Caco-2 (cell line): ENCODE measurements at regions not wholly inside any gene's neighbourhood (a gene's known extent, or its start where the extent isn't known, plus 50 kb on each side); places are given as distances from the start of the nearest gene placed in this dataset.
"Not testable (repeated sequence)": the region's sequence is repeated elsewhere in the genome, so short reads cannot be mapped to it uniquely, and the experiment has no call there.

ENCODE experiments used
- BruUV-seq: library from RNA; stranded (reverse); fragments of 400-500 nt; replicated peaks from 2 replicates; lab custom pipeline; 2021; lab: Mats Ljungman, UMichigan
- CTCF ChIA-PET: fragments of 300-600 bp; sonication (Branson Sonifier 250); formaldehyde crosslinking; loops from one replicate; lab custom pipeline; 2022; ENCODE audit warnings: antibody characterized with exemption; lab: Charles Lee
- POLR2A ChIA-PET: fragments of 300-600 bp; sonication (Branson Sonifier 250); formaldehyde crosslinking; loops from one replicate; lab custom pipeline; 2022; ENCODE audit warnings: antibody characterized with exemption; lab: Charles Lee
- DNase-seq, 2 experiments: peaks; one replicate each; pipeline versions ENCODE4 v3.0.0 to v3.0.0-alpha.2; 2020 to 2022
- H3K27me3 ChIP-seq: replicated peaks from 2 replicates; pipeline ENCODE4 v1.6.0; 2011; ENCODE audit warnings: low read length; ENCODE audit not compliant: control insufficient read depth, insufficient read depth
- H3K36me3 ChIP-seq: 2 replicates; pipeline ENCODE4 v1.5.1; 2011; ENCODE audit warnings: low read length; ENCODE audit not compliant: control insufficient read depth, insufficient read depth
- H3K4me1 ChIP-seq: fragments of 250-450 bp; sonication (Bioruptor Pico); 2 replicates; pipeline ENCODE4 v1.5.1; 2020; ENCODE audit warnings: mild to moderate bottlenecking
- H3K4me3 ChIP-seq: 2 replicates; pipeline ENCODE4 v1.5.1; 2011; ENCODE audit warnings: low read depth, mild to moderate bottlenecking, control low read depth, low read length
- H3K9me3 ChIP-seq: fragments of 250-450 bp; sonication (Bioruptor Pico); 2 replicates; pipeline ENCODE4 v1.5.1; 2020; ENCODE audit warnings: mild to moderate bottlenecking, moderate library complexity
- H3K27ac Mint-ChIP-seq: one replicate; pipeline ENCODE4 v1.8.0; 2022; ENCODE audit warnings: mixed read lengths; ENCODE audit not compliant: unreplicated experiment
- H3K27me3 Mint-ChIP-seq: one replicate; pipeline ENCODE4 v1.8.0; 2022; ENCODE audit warnings: mixed read lengths; ENCODE audit not compliant: insufficient read depth, unreplicated experiment
- H3K36me3 Mint-ChIP-seq: one replicate; pipeline ENCODE4 v1.8.0; 2022; ENCODE audit warnings: mild to moderate bottlenecking, mixed read lengths; ENCODE audit not compliant: insufficient read depth, unreplicated experiment
- H3K4me1 Mint-ChIP-seq: one replicate; pipeline ENCODE4 v1.8.0; 2022; ENCODE audit warnings: low read depth, mixed read lengths; ENCODE audit not compliant: unreplicated experiment
- H3K4me3 Mint-ChIP-seq: one replicate; pipeline ENCODE4 v1.8.0; 2022; ENCODE audit warnings: mild to moderate bottlenecking, moderate library complexity, mixed read lengths; ENCODE audit not compliant: unreplicated experiment
- H3K9me3 Mint-ChIP-seq: one replicate; pipeline ENCODE4 v1.8.0; 2022; ENCODE audit warnings: mixed read lengths; ENCODE audit not compliant: unreplicated experiment
- CTCF ChIP-seq, 2 experiments: fragments of 200-600 bp in 1 of 2; IDR thresholded peaks; 1 replicate in 1 of 2; 2 replicates in 1 of 2; pipeline versions ENCODE4 v1.5.1 to v1.8.0; 2011 to 2022; ENCODE audit warnings: antibody characterized with exemption in 1 of 2, control low read depth in 1 of 2, inconsistent platforms in 1 of 2, low read depth in 1 of 2, low read length in 1 of 2, mild to moderate bottlenecking in 1 of 2, moderate library complexity in 1 of 2; ENCODE audit not compliant: insufficient read depth in 1 of 2, severe bottlenecking in 1 of 2, unreplicated experiment in 1 of 2
- intact Hi-C: fragments of 100-400 bp; cut with micrococcal nuclease; formaldehyde crosslinking; loops from one replicate; pipeline ENCODE4 v1.10.0; 2022; ENCODE audit not compliant: unreplicated experiment

GRCh38 chr2:215260097-215260677 is 51.7 kb upstream of the ATIC start:
- Histone ChIP-seq H3K4me1 (no peaks in the 10 kb centered on the region), H3K4me3 (no peak overlapping the region), H3K9me3 (no peaks in the 10 kb centered on the region), H3K27me3 (no peaks in the 10 kb centered on the region), H3K36me3 (no peaks in the 10 kb centered on the region)
- Mint-ChIP-seq H3K27ac (no peak overlapping the region), H3K27me3 (peaks cover 13% of the 10 kb centered on the region), H3K4me1 (peaks cover 6% of the 10 kb centered on the region), H3K36me3 (no peaks in the 10 kb centered on the region), H3K4me3 (no peak overlapping the region), H3K9me3 (no peaks in the 10 kb centered on the region)
- ChIA-PET CTCF (no interaction called here), POLR2A (no interaction called here)
- no peak for TF ChIP-seq CTCF (IDR thresholded peaks at IDR 0.05; ENCODE audit: insufficient read depth in 1 of 2, low read depth in 1 of 2, low read length in 1 of 2, severe bottlenecking in 1 of 2, unreplicated experiment in 1 of 2)
- intact Hi-C loops, result no loop called here
- no TSS peak for BruUV-seq
- no peak for DNase-seq

DNA sequence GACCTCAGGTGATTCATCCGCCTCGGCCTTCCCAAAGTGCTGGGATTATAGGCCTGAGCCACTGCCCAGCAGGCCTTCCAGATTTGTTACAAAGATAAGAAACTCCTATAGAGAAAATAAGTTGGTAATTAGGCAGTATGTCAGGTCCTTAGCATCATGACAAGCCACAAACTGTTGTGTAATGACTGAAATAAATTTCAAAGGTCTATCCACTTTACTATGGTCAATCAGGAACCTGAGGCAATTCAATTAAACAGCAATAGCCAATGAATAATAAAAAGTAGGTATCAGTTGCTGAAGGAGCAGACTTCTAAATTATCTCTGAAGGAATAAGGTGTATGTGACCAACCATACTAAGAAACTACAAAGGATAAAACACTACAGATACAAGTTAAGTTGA is 62.4 kb upstream of the ATIC start:
- ChIA-PET POLR2A (no interaction called here), CTCF (no interaction called here)
- no TSS peak for BruUV-seq
- intact Hi-C loops, result no loop called here
- no peaks in the 10 kb centered on the region for H3K36me3 Mint-ChIP-seq
- Histone ChIP-seq H3K4me3 (no peak overlapping the region), H3K36me3 (no peaks in the 10 kb centered on the region), H3K9me3 (no peaks in the 10 kb centered on the region), H3K4me1 (no peaks in the 10 kb centered on the region), H3K27me3 (no peaks in the 10 kb centered on the region)
- no peaks in the 10 kb centered on the region for H3K9me3 Mint-ChIP-seq
- DNase-seq, result no peak
- H3K27ac Mint-ChIP-seq, result no peak overlapping the region
- no peaks in the 10 kb centered on the region for H3K4me1 Mint-ChIP-seq
- peaks cover 4% of the 10 kb centered on the region for H3K27me3 Mint-ChIP-seq
- H3K4me3 Mint-ChIP-seq, result no peak overlapping the region
- TF ChIP-seq CTCF (IDR thresholded peaks at IDR 0.05; ENCODE audit: insufficient read depth in 1 of 2, low read depth in 1 of 2, low read length in 1 of 2, severe bottlenecking in 1 of 2, unreplicated experiment in 1 of 2), result no peak

DNA sequence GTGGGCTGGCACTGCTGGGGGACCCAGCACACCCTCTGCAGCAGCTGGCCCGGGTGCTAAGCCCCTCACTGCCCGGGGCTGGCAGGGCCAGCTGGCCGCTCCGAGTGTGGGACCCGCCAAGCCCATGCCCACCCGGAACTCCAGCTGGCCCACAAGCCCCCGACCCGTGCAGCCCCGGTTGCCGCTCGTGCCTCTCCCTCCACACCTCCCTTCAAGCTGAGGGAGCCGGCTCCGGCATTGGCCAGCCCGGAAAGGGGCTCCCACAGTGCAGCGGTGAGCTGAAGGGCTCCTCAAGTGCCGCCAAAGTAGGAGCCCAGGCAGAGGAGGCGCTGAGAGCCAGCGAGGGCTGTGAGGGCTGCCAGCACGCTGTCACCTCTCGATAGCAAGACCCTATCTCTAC is 65.9 kb upstream of the ATIC start:
- H3K4me1 ChIP-seq, H3K27ac Mint-ChIP-seq, intact Hi-C loops, BruUV-seq, H3K4me3 Mint-ChIP-seq, H3K27me3 Mint-ChIP-seq, H3K9me3 ChIP-seq, DNase-seq, H3K4me3 ChIP-seq, H3K27me3 ChIP-seq, H3K9me3 Mint-ChIP-seq, POLR2A ChIA-PET, H3K36me3 Mint-ChIP-seq, H3K4me1 Mint-ChIP-seq, CTCF ChIA-PET, H3K36me3 ChIP-seq: not testable (repeated sequence)
